ENCODE measurements at regions not wholly inside any gene's neighbourhood (a gene's known extent, or its start where the extent isn't known, plus 50 kb on each side); places are given as distances from the start of the nearest gene placed in this dataset.
A peak's percentile ranks its signal among the peaks of the same experiment; 100 is the strongest.

GRCh38 chr10:52455098-52455497 is 141.0 kb downstream of the DKK1 start:
- Histone ChIP-seq H3K36me3 (ENCODE audit: control insufficient read depth in 2 of 2, extremely low read depth in 1 of 2, insufficient read depth in 2 of 2, low read length in 2 of 2) (no peaks in the 10 kb centered on the region), H3K4me1 (ENCODE audit: control insufficient read depth, extremely low read depth, insufficient read depth, low read length) (no peaks in the 10 kb centered on the region), H3K9ac (replicated peaks; ENCODE audit: extremely low read depth, insufficient read depth, low read length) (no peak overlapping the region), H3K27me3 (ENCODE audit: control insufficient read depth in 2 of 2, insufficient read depth in 2 of 2, low read length in 2 of 2) (no peaks in the 10 kb centered on the region), H3K79me2 (ENCODE audit: control insufficient read depth, insufficient read depth, low read length) (no peaks in the 10 kb centered on the region), H3K4me2 (ENCODE audit: insufficient read depth, low read length) (no peak overlapping the region), H3K9me1 (replicated peaks; ENCODE audit: control insufficient read depth, extremely low read depth, insufficient read depth, low read length) (no peaks in the 10 kb centered on the region), H3K27ac (ENCODE audit: insufficient read depth, low read depth, low read length) (no peak overlapping the region), H4K20me1 (replicated peaks; ENCODE audit: control insufficient read depth, extremely low read depth, insufficient read depth, low read length) (no peaks in the 10 kb centered on the region), H3K9me3 (replicated peaks; ENCODE audit: control insufficient read depth, insufficient read depth, low read length) (no peaks in the 10 kb centered on the region), H3K4me3 (replicated peaks in 1 of 3; ENCODE audit: insufficient read depth in 1 of 3, low read depth in 1 of 3, low read length in 3 of 3) (no peak overlapping the region), H2AFZ (ENCODE audit: low read depth, low read length) (peak overlapping the region; percentile 51)
- intact Hi-C loops (cut with micrococcal nuclease), result no loop called here
- no peak for DNase-seq (ENCODE audit: low read depth, low spot score)
- dilution Hi-C loops (cut with MboI; ENCODE audit: extremely low pct_ligation_motif_present, low sequenced_read_pairs), result no loop called here
- FAIRE-seq, result no peak
- POLR2A ChIA-PET, result no interaction called here
- no TSS peak for BruUV-seq (replicated peaks)
- CTCF ChIA-PET, result interaction anchor here (1.2 kb wide), 1 partner anchor 9 kb away, joined by 3 read pairs; no protein-coding TSS in a partner anchor
- TF ChIP-seq, protein P1, sequence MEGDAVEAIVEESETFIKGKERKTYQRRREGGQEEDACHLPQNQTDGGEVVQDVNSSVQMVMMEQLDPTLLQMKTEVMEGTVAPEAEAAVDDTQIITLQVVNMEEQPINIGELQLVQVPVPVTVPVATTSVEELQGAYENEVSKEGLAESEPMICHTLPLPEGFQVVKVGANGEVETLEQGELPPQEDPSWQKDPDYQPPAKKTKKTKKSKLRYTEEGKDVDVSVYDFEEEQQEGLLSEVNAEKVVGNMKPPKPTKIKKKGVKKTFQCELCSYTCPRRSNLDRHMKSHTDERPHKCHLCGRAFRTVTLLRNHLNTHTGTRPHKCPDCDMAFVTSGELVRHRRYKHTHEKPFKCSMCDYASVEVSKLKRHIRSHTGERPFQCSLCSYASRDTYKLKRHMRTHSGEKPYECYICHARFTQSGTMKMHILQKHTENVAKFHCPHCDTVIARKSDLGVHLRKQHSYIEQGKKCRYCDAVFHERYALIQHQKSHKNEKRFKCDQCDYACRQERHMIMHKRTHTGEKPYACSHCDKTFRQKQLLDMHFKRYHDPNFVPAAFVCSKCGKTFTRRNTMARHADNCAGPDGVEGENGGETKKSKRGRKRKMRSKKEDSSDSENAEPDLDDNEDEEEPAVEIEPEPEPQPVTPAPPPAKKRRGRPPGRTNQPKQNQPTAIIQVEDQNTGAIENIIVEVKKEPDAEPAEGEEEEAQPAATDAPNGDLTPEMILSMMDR (IDR thresholded peaks at IDR 0.05; ENCODE audit: extremely low read depth in 1 of 2, insufficient read depth in 1 of 2, low read depth in 1 of 2, low read length in 2 of 2), result no peak
- TF ChIP-seq MYC (IDR thresholded peaks at IDR 0.05; ENCODE audit: low read depth, low read length), result no peak
- TF ChIP-seq POLR2A (IDR thresholded peaks at IDR 0.05; ENCODE audit: low read depth, low read length), result no peak
- no peak for TF ChIP-seq GATA2 (IDR thresholded peaks at IDR 0.05; ENCODE audit: insufficient read depth, insufficient read length, low read depth, low read length)
- no peak for TF ChIP-seq FOS (IDR thresholded peaks at IDR 0.05; ENCODE audit: borderline replicate concordance, insufficient read depth, low read length)
- TF ChIP-seq MAX (IDR thresholded peaks at IDR 0.05; ENCODE audit: insufficient read depth, insufficient read length), result no peak
- no peak for TF ChIP-seq JUN (IDR thresholded peaks at IDR 0.05; ENCODE audit: borderline replicate concordance, insufficient read depth, insufficient read length, low read depth)
- TF ChIP-seq EZH2 (IDR thresholded peaks at IDR 0.05; ENCODE audit: borderline replicate concordance, low read depth, low read length, severe bottlenecking), result no peak
- TF ChIP-seq POLR2AphosphoS5 (IDR thresholded peaks at IDR 0.05; ENCODE audit: insufficient read depth, low read depth, low read length), result no peak
